HG02852 (cell line): ENCODE measurements at regions not wholly inside any gene's neighbourhood (a gene's known extent, or its start where the extent isn't known, plus 50 kb on each side); places are given as distances from the start of the nearest gene placed in this dataset.
"Not testable (repeated sequence)": the region's sequence is repeated elsewhere in the genome, so short reads cannot be mapped to it uniquely, and the experiment has no call there.

Source experiments
- ATAC-seq: cut with Tn5 transposase; IDR thresholded peaks from one replicate; pipeline ENCODE4 v1.9.1; 2021; ENCODE audit warnings: mild to moderate bottlenecking, moderate library complexity; ENCODE audit not compliant: unreplicated experiment

- no peak for ATAC-seq
Observed at GRCh38 chr1:118578276-118578675, 393.2 kb upstream of the SPAG17 start.

DNA sequence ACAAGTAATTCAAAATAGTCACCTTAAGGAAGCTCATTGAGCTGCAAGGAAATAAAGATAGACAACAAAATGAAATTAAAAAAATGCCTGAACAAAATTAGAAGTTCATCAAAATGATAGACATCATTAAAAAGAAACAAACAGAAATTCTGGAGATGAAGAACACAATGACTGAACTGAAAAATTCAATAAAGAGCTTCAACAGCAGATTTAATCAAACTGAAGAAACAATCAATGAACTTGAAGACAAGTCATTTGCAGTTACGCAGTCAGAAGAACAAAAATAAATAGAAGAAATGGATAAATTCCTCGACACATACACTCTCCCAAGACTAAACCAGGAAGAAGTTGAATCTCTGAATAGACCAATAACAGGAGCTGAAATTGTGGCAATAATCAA is 390.0 kb upstream of the SPAG17 start:
- ATAC-seq: no peak

- no peak for ATAC-seq
Observed at GRCh38 chr1:118564961-118565703, 380.1 kb upstream of the SPAG17 start.

GRCh38 chr1:118563981-118564951 is 379.2 kb upstream of the SPAG17 start:
- peak; percentile 82 for ATAC-seq

DNA sequence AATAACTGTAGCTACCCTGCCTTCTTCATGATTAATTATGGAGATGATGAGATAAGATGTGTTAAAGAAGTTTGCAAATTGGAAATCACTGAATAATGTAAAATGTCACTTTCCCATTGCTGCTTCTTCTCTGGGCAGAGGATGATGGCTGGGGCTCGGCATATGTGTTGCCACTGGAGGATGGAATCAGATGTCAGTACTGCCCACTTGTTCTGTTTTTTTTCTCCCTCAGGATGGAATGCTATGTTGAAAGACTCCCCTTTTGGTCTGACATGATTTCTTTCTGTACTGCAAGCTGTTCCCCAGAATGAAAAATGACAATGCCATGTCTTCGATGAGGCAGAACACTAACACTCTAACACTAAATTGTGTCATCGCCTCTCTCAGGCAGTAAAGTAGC is 373.9 kb upstream of the SPAG17 start:
- ATAC-seq: no peak

GRCh38 chr1:118556936-118557335 is 371.9 kb upstream of the SPAG17 start:
- no peak for ATAC-seq

DNA sequence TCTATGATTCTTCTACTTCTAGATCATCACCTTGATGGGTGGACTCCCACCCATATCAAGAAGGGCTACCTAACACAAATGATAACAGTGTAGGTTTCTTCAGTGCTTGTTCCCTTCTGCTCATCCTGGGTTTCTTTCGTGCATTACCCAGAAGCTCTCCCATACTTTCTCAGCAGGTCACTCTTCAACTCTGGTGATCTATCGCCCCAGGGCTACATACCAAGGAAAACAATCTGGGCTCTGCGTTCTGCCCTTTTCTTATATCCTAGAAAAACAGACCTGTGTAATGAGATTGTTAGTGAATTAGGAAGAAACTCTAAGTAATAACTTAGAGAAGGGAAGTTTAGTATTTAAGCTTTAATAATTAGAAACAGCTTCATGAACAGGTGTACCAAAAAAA is 370.6 kb upstream of the SPAG17 start:
- ATAC-seq: no peak

- ATAC-seq: no peak
Observed at GRCh38 chr1:118535901-118536300, 350.9 kb upstream of the SPAG17 start.

GRCh38 chr1:118511922-118512321 is 326.9 kb upstream of the SPAG17 start:
- ATAC-seq: not testable (repeated sequence)

DNA sequence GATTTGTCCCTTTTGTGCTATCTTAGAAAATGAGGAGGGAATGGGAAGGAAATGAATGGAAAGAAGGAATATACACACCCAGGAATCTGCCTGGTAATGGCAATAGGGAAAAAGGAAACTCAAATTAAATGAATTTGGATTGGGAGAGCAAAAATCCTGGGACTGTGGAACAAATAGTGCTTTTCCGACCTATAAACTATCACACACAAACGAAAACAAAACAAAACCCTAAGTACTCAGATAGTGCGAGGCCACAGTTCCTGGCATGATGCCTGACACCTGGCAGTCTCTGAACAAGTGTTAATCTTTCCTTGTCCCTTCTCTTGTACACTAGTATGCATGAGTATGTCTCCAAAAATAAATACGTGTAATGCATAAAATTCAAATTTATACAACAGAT is 319.8 kb upstream of the SPAG17 start:
- ATAC-seq: no peak

DNA sequence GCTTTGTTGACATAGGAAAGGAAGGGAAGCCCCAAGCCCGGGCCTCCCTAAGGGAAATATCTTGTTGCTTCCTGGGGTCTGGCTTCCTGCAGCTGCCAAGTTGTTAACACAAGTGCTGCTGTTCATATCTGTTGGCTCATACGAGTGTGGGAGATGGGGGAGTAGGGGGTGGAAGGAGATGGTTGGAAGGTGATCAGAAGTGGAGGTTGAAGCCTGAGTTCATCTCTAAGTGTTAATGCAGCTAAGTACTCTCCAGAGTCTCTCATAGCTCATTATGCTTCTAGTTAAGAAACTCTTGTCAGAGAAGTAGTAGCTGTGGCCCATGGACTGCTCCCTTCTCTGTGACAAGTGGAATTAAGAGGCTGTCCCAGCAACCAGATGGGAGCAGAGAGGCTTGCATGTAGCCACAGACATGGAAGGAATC is 319.2 kb upstream of the SPAG17 start:
- ATAC-seq: no peak

- ATAC-seq: no peak
Observed at GRCh38 chr1:118503752-118504151, 318.7 kb upstream of the SPAG17 start.

GRCh38 chr1:118494998-118495397 is 310.0 kb upstream of the SPAG17 start:
- ATAC-seq: no peak

DNA sequence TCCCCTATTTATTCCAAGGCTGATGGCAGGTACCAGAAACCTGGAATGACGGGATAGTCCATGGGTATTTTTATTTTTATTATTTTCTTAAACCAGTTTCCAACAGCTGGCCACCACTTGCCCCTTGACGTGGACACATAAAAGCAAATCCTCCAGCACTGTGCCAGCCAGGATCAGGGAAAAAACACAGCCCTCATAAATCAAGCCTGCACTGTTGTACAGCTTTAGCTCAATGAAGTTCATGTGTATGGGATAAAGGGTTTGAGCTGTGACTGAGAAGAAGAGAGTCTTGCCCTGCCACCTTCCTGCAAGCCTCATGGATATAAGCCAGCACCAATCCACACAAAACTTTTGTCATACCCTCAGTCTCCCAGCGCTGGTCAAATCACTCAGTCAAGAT is 303.8 kb upstream of the SPAG17 start:
- ATAC-seq: no peak

DNA sequence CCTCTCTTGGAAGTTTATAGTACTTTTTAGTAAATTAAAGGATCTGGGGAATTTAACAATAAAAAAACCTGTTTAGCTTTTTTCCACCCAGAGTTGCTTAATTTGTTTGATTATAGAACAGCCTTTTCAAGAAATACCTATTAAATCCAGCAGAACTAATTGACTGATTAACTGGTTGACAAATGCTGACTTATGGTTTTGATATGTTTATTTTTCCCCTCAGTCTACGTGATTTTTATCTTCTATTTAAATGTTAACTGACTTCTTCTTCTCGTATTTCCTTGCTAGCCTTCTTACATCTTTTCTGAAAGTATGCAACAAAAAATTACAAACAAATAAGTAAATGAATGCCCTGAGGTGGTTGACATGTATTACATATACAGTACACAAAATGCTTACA is 302.9 kb upstream of the SPAG17 start:
- no peak for ATAC-seq

- ATAC-seq: no peak
Observed at GRCh38 chr1:118487091-118487490, 302.1 kb upstream of the SPAG17 start.

- ATAC-seq: no peak
Observed at GRCh38 chr1:118486199-118486598, 301.2 kb upstream of the SPAG17 start.

- no peak for ATAC-seq
Observed at GRCh38 chr1:118485757-118486156, 300.7 kb upstream of the SPAG17 start.

DNA sequence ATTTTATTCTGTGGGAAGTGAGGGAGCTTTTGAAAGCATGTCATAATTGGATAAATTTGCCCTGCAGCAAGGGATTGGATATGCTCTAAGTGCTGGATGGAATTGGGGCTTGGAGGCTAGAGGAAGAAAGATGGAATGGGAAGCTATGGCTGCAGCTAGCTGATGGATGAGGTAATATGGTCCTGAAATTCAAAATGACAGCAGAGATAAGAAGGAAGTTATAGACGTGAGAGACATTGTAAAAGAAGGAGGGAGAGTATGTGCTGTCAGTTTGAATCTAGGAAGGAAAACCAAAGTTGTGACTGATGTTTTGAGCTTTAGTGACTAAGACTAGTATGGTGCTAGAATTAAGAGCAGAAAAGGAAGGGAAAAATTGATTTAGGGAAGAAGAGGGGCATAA is 299.9 kb upstream of the SPAG17 start:
- no peak for ATAC-seq

GRCh38 chr1:118483245-118484006 is 298.4 kb upstream of the SPAG17 start:
- no peak for ATAC-seq

DNA sequence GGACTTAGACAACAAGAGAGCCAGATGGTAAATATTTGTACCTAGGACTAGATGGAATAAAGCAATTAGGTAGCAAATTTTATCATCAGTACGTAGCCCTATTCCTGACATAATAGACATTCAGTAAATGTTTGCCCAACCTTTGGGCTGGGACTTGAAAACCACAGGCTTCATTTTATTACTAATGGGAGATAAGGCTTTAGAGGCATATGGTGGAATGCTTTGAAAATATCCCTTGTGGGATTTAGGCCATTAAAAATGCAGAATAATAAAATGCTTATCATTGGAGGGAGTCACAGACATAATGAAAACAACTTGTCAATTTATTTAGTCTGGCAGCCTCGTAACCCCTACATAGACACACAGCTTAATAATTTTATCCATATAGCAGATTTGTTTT is 296.1 kb upstream of the SPAG17 start:
- no peak for ATAC-seq
